Esophagus muscularis mucosa (tissue), 4 donors: ENCODE measurements at regions not wholly inside any gene's neighbourhood (a gene's known extent, or its start where the extent isn't known, plus 50 kb on each side); places are given as distances from the start of the nearest gene placed in this dataset.
A peak's percentile ranks its signal among the peaks of the same experiment; 100 is the strongest.

Experiments
- DNase-seq: peaks from one replicate; pipeline ENCODE4 v3.0.0-alpha.2; 2017; ENCODE audit errors: extremely low spot score
- H3K27ac ChIP-seq, 4 donors: fragments of 200-600 bp; sonication (generic); replicated peaks in 1 of 4; 1 replicate in 3 of 4; 2 replicates in 1 of 4; pipeline ENCODE4 v1.5.1; 2016 to 2019; ENCODE audit warnings: mild to moderate bottlenecking in 1 of 4
- H3K27me3 ChIP-seq, 4 donors: fragments of 200-600 bp; sonication (generic); one replicate each; pipeline versions ENCODE4 v1.5.1 to v1.6.0; 2016 to 2019
- H3K36me3 ChIP-seq, 4 donors: fragments of 200-600 bp; sonication (generic); one replicate each; pipeline ENCODE4 v1.5.1; 2016 to 2019
- H3K4me1 ChIP-seq, 4 donors: fragments of 200-600 bp; sonication (generic); one replicate each; pipeline ENCODE4 v1.5.1; 2016 to 2019
- H3K4me3 ChIP-seq, 4 donors: fragments of 200-600 bp; sonication (generic); 1 replicate in 2 of 4; 2 replicates in 2 of 4; pipeline ENCODE4 v1.5.1; 2016 to 2019; ENCODE audit warnings: mild to moderate bottlenecking in 4 of 4, moderate library complexity in 1 of 4
- H3K9me3 ChIP-seq, 4 donors: fragments of 200-600 bp; sonication (generic); 1 replicate in 3 of 4; 2 replicates in 1 of 4; pipeline ENCODE4 v1.5.1; 2016 to 2019
- EP300 ChIP-seq: sonication (generic); formaldehyde crosslinking; IDR thresholded peaks from one replicate; pipeline ENCODE4 v1.6.1; 2017; ENCODE audit warnings: antibody characterized with exemption
- POLR2A ChIP-seq: fragments of 450-650 bp; IDR thresholded peaks from one replicate; pipeline ENCODE4 v1.6.1; 2017; ENCODE audit warnings: antibody characterized with exemption, moderate library complexity, mild to moderate bottlenecking, low read depth
- POLR2AphosphoS5 ChIP-seq, 2 donors: sonication (generic); formaldehyde crosslinking; IDR thresholded peaks; one replicate each; pipeline ENCODE4 v1.6.1; 2017; ENCODE audit warnings: antibody characterized with exemption in 2 of 2
- WGBS: methylation state at CpG from one replicate; pipeline ENCODE4 v1.1.5; 2018; 5-methylcytosine and 5-hydroxymethylcytosine counted together
- intact Hi-C: fragments of 100-400 bp; cut with DNase I; formaldehyde crosslinking; loops from one replicate; pipeline ENCODE4 v1.15.1; 2023
- TF ChIP-seq, protein P1 (sequence below), 3 experiments: fragments of 200-600 bp in 2 of 3; fragments of 450-650 bp in 1 of 3; sonication (generic) in 2 of 3; IDR thresholded peaks; one replicate each; pipeline ENCODE4 v1.5.1; 2017 to 2019; ENCODE audit warnings: antibody characterized with exemption in 3 of 3, mild to moderate bottlenecking in 2 of 3, moderate library complexity in 1 of 3

GRCh38 chr12:111175396-111176094 is 193.3 kb downstream of the PHETA1 start:
- no peak for DNase-seq
- Histone ChIP-seq H3K9me3 (no peaks in the 10 kb centered on the region), H3K4me1 (peaks cover 0 to 15% (median 11%) of the 10 kb centered on the region in 4 donors), H3K27ac (no peak overlapping the region), H3K36me3 (no peaks in the 10 kb centered on the region), H3K27me3 (peaks cover 0 to 64% (median 2%) of the 10 kb centered on the region in 4 donors), H3K4me3 (no peak overlapping the region)
- intact Hi-C loops: no loop called here
- 69% methylated on average over 10 of the region's 10 CpGs for whole genome bisulfite sequencing
- no peak for TF ChIP-seq POLR2A
- TF ChIP-seq, protein P1, sequence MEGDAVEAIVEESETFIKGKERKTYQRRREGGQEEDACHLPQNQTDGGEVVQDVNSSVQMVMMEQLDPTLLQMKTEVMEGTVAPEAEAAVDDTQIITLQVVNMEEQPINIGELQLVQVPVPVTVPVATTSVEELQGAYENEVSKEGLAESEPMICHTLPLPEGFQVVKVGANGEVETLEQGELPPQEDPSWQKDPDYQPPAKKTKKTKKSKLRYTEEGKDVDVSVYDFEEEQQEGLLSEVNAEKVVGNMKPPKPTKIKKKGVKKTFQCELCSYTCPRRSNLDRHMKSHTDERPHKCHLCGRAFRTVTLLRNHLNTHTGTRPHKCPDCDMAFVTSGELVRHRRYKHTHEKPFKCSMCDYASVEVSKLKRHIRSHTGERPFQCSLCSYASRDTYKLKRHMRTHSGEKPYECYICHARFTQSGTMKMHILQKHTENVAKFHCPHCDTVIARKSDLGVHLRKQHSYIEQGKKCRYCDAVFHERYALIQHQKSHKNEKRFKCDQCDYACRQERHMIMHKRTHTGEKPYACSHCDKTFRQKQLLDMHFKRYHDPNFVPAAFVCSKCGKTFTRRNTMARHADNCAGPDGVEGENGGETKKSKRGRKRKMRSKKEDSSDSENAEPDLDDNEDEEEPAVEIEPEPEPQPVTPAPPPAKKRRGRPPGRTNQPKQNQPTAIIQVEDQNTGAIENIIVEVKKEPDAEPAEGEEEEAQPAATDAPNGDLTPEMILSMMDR (IDR thresholded peaks at IDR 0.05): no peak
- no peak for TF ChIP-seq EP300
- TF ChIP-seq POLR2AphosphoS5 (IDR thresholded peaks at IDR 0.05): no peak

DNA sequence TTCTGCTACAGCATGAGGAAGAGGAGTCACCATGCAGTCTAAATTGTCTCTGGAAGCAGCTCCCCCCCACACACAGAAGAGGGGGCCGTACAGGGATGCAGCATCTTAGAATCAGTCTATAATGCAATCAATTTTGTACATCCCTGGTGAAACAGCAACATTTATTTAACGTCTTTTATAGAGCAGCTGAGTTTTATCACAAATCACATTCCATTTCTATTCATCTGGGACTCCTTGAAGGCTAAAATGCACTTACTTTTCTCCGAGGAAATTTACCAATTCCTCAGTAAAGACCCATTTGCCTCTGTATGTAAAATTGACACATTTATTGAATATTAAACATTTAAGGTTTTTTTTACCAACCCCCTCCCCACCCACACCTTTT is 193.9 kb downstream of the PHETA1 start:
- no peak for DNase-seq
- no peaks in the 10 kb centered on the region for H3K9me3 ChIP-seq
- 12% methylated on average over 3 of the region's 3 CpGs for WGBS
- no peak overlapping the region for H3K4me3 ChIP-seq
- TF ChIP-seq EP300: no peak
- TF ChIP-seq, protein P1 (IDR thresholded peaks at IDR 0.05): no peak
- TF ChIP-seq POLR2AphosphoS5 (IDR thresholded peaks at IDR 0.05): no peak
- no peak for TF ChIP-seq POLR2A
- H3K27ac ChIP-seq: no peak overlapping the region
- intact Hi-C loops: no loop called here
- no peaks in the 10 kb centered on the region for H3K36me3 ChIP-seq
- peaks cover 0 to 12% (median 9%) of the 10 kb centered on the region in 4 donors for H3K4me1 ChIP-seq
- peaks cover 0 to 58% (median 2%) of the 10 kb centered on the region in 4 donors for H3K27me3 ChIP-seq

DNA sequence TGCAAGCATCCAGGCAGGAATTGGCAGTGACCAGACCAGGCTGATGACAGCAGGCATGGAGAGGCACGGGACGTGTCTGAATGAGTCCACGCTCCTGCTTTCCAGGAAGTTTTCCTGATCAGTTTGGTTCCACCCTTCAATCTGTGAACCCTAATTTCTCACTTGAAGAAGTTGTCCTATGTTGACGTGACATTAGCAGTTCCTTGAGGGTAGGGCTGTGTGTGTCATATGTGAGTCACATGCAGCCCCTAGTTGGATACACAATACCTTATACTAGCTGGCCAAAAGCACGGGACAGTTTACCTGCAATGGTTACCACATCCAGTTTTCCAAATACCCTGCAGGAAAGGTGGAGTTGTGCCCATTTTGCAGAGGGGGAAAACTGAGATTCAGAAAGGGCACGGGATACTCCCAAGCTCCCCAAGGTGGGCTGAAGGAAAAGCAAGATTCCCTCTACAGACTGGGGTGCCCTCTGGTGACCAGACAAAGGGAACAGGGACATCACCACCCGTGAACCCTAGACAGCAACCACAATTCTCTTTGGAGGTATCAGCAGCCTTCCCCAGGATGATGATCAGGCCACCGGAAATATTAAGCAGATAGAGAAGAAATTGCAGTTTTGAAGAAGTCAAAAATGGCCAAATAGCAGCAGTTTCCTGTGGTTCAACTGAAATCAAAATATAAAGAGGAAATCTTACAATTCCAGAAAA is 194.5 kb downstream of the PHETA1 start:
- Histone ChIP-seq H3K4me3 (no peak overlapping the region), H3K27me3 (peaks cover 0 to 53% (median 0%) of the 10 kb centered on the region in 4 donors), H3K9me3 (no peaks in the 10 kb centered on the region), H3K36me3 (no peaks in the 10 kb centered on the region), H3K27ac (no peak overlapping the region), H3K4me1 (peaks cover 0 to 12% (median 9%) of the 10 kb centered on the region in 4 donors)
- intact Hi-C loops: no loop called here
- TF ChIP-seq EP300 (no peak), POLR2A (no peak), POLR2AphosphoS5 (IDR thresholded peaks at IDR 0.05) (no peak)
- TF ChIP-seq, protein P1 (IDR thresholded peaks at IDR 0.05): peak; percentile 24 to 31 (median 26)
- DNase-seq: no peak
- WGBS: 70% methylated on average over 8 of the region's 8 CpGs

DNA sequence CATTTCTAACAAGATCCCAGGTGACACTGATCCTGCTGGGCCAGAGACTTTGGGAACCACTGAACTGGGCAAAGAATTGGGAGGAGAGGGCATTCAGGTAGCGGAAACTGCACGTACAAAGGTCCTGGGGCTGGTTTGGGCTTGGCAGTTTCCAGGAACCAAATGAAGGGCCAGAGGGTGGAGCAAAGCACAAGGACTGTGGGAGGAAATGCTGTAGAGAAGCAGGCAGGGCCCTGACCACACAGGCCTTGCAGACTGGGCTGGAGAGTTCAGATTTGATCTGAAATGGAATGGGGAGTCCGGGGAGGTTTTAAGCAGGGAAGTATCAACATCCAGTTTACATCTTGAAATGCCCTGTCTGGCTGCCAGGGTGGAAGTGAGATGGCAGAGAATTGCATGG is 195.1 kb downstream of the PHETA1 start:
- Histone ChIP-seq H3K4me1 (peaks cover 0 to 11% (median 9%) of the 10 kb centered on the region in 4 donors), H3K27me3 (peaks cover 0 to 47% (median 0%) of the 10 kb centered on the region in 4 donors), H3K9me3 (no peaks in the 10 kb centered on the region), H3K4me3 (no peak overlapping the region), H3K36me3 (no peaks in the 10 kb centered on the region), H3K27ac (no peak overlapping the region)
- WGBS: 77% methylated on average over 3 of the region's 3 CpGs
- intact Hi-C loops: no loop called here
- no peak for TF ChIP-seq EP300
- no peak for DNase-seq

GRCh38 chr12:111173391-111173790 is 195.5 kb downstream of the PHETA1 start:
- Histone ChIP-seq H3K4me3 (no peak overlapping the region), H3K9me3 (no peaks in the 10 kb centered on the region), H3K36me3 (no peaks in the 10 kb centered on the region), H3K4me1 (peaks cover 0 to 6% (median 5%) of the 10 kb centered on the region in 4 donors), H3K27ac (no peak overlapping the region), H3K27me3 (peaks cover 0 to 43% (median 0%) of the 10 kb centered on the region in 4 donors)
- intact Hi-C loops: no loop called here
- no peak for DNase-seq
- WGBS: 92% methylated on average over 5 of the region's 5 CpGs
- TF ChIP-seq, protein P1 (IDR thresholded peaks at IDR 0.05): no peak
- TF ChIP-seq POLR2A: no peak
- no peak for TF ChIP-seq EP300
- no peak for TF ChIP-seq POLR2AphosphoS5 (IDR thresholded peaks at IDR 0.05)
